Activated naive CD4-positive, alpha-beta T cell treated with anti-CD3 and anti-CD28 coated beads, Interleukin-2, amount 10 ng/mL, durations not matched to agents 7 days and 5 days (primary cell): ENCODE measurements at regions not wholly inside any gene's neighbourhood (a gene's known extent, or its start where the extent isn't known, plus 50 kb on each side); places are given as distances from the start of the nearest gene placed in this dataset.
A peak's percentile ranks its signal among the peaks of the same experiment; 100 is the strongest.

Experiments used
- CTCF ChIA-PET: fragments of 350-600 bp; sonication (Branson Sonifier 250); formaldehyde crosslinking; loops from one replicate; lab custom pipeline; 2021; ENCODE audit warnings: antibody characterized with exemption; lab: Charles Lee
- DNase-seq: peaks from one replicate; pipeline ENCODE4 v3.0.0-alpha.2; 2020
- H3K27ac Mint-ChIP-seq: one replicate; pipeline ENCODE4 v1.8.0; 2021; ENCODE audit warnings: mild to moderate bottlenecking, moderate library complexity, mixed read lengths
- H3K27me3 Mint-ChIP-seq: one replicate; pipeline ENCODE4 v1.8.0; 2021; ENCODE audit warnings: mild to moderate bottlenecking, mixed read lengths
- H3K36me3 Mint-ChIP-seq: one replicate; pipeline ENCODE4 v1.8.0; 2021; ENCODE audit warnings: mixed read lengths
- H3K4me1 Mint-ChIP-seq: one replicate; pipeline ENCODE4 v1.8.0; 2021; ENCODE audit warnings: mixed read lengths
- H3K4me3 Mint-ChIP-seq: one replicate; pipeline ENCODE4 v1.8.0; 2021; ENCODE audit warnings: mild to moderate bottlenecking, moderate library complexity, mixed read lengths
- H3K9me3 Mint-ChIP-seq: one replicate; pipeline ENCODE4 v1.8.0; 2021; ENCODE audit warnings: mixed read lengths

DNA sequence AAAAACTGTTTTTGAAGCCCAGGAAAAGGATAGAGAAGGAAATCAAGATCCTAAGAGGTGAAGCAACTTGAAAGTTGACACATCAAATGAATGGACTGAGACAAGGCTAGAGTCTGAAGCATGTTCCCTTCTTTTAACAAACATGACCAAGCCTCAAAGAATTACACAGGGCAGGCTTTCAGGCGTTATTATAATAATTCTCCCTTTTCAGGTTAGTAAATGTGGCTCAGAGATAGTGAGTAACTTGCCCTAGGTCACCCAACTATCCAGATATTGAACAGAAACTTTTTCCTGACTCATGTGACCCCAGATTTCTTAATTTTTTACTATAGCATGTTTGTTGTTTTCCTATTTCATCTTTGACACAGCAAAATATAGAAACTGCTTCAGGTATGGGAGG lies 91.7 kb downstream of the PPP1R2C start:
- Mint-ChIP-seq H3K4me3 (no peak overlapping the region), H3K27me3 (no peaks in the 10 kb centered on the region), H3K9me3 (no peaks in the 10 kb centered on the region), H3K4me1 (no peaks in the 10 kb centered on the region), H3K27ac (no peak overlapping the region), H3K36me3 (no peaks in the 10 kb centered on the region)
- DNase-seq: no peak
- CTCF ChIA-PET: no interaction called here

- Mint-ChIP-seq H3K36me3 (no peaks in the 10 kb centered on the region), H3K27me3 (no peaks in the 10 kb centered on the region), H3K4me3 (no peak overlapping the region), H3K27ac (no peak overlapping the region), H3K9me3 (no peaks in the 10 kb centered on the region), H3K4me1 (no peaks in the 10 kb centered on the region)
- CTCF ChIA-PET: no interaction called here
- DNase-seq: no peak
These were observed 93.9 kb downstream of the PPP1R2C start for GRCh38 chrX:42684065-42684464.

DNA sequence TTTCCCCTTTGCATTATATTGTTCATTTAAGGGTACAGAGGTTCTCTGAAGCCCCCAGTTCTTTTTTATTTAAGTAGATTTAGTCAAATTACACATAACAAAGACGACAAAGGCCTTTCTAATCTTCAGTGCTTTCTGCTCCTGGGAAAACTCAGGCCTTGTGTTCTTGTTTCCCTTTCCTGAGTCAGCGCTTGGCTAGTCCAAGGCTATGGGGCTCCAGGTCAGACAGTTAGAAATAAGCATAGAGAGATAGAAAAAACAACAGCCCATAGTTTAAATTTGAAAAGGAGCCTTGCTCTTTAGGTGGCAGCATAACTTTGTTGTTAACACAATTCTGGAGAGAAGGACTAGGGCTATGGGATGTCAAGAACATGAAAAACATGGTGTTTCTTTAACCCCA lies 97.3 kb downstream of the PPP1R2C start:
- Mint-ChIP-seq H3K4me3 (no peak overlapping the region), H3K27ac (no peak overlapping the region), H3K4me1 (no peaks in the 10 kb centered on the region), H3K27me3 (no peaks in the 10 kb centered on the region), H3K9me3 (no peaks in the 10 kb centered on the region), H3K36me3 (no peaks in the 10 kb centered on the region)
- CTCF ChIA-PET: no interaction called here
- no peak for DNase-seq

GRCh38 chrX:42678133-42678532 lies 99.8 kb downstream of the PPP1R2C start:
- Mint-ChIP-seq H3K36me3 (no peaks in the 10 kb centered on the region), H3K9me3 (no peaks in the 10 kb centered on the region), H3K27ac (no peak overlapping the region), H3K4me3 (no peak overlapping the region), H3K4me1 (no peaks in the 10 kb centered on the region), H3K27me3 (no peaks in the 10 kb centered on the region)
- CTCF ChIA-PET: no interaction called here
- DNase-seq: no peak

DNA sequence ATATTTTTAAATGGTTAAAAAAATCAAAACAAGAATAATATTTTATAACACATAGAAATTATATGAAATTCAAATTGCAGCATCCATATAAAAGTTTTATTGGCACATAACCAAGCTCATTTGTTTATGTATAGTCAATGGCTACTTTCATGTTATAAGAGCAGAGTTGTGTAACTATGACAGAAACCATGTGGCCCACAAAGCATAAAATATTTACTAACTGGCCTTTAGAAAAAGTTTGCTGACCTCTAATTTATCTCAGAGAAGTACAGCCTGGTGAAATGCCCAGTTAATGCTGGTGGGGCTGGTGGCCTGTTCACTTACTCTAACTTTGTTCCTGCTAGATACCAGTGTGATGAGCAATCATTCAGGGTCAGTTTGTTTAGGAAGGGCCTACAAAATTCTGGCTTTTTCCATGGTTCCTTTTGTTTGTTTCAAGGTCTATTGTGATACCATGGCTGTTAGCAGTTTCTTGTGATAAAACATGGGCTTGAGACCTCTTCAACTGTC lies 104.6 kb downstream of the PPP1R2C start:
- Mint-ChIP-seq H3K4me3 (no peak overlapping the region), H3K36me3 (no peaks in the 10 kb centered on the region)
- CTCF ChIA-PET: no interaction called here

GRCh38 chrX:42664680-42665079 lies 113.3 kb downstream of the PPP1R2C start:
- Mint-ChIP-seq H3K27ac (no peak overlapping the region), H3K9me3 (peaks cover 4% of the 10 kb centered on the region), H3K4me1 (no peaks in the 10 kb centered on the region), H3K27me3 (no peaks in the 10 kb centered on the region), H3K36me3 (peaks cover 1% of the 10 kb centered on the region), H3K4me3 (no peak overlapping the region)
- CTCF ChIA-PET: no interaction called here
- DNase-seq: no peak

More for the DNA sequence above, 104.6 kb downstream of the PPP1R2C start:
- peaks cover 2% of the 10 kb centered on the region for H3K9me3 Mint-ChIP-seq
- no peaks in the 10 kb centered on the region for H3K27me3 Mint-ChIP-seq
- H3K27ac Mint-ChIP-seq: no peak overlapping the region
- no peak for DNase-seq
- H3K4me1 Mint-ChIP-seq: no peaks in the 10 kb centered on the region

DNA sequence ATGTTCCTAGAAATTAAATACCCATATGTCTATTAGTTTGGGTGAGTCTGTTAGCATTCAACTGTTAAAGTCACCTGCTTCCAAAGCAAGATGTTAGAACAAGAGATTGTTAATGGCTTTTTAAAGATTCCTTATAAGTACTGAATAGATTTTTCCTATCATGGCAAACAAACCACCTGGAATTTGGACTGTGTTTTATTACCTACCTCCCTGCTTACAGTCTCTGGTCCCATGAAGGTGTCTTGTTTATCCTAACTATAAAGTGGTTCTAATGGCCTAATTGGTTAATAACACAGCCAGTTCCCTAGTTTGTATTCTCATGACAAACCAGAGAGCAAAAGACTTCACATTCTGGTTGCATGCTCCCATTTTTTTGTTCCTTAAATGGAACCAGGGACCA lies 149.5 kb downstream of the PPP1R2C start:
- H3K4me1 Mint-ChIP-seq: no peaks in the 10 kb centered on the region
- no peak overlapping the region for H3K4me3 Mint-ChIP-seq
- H3K27ac Mint-ChIP-seq: no peak overlapping the region
- no peaks in the 10 kb centered on the region for H3K36me3 Mint-ChIP-seq
- peaks cover 3% of the 10 kb centered on the region for H3K9me3 Mint-ChIP-seq
- H3K27me3 Mint-ChIP-seq: no peaks in the 10 kb centered on the region
- CTCF ChIA-PET: no interaction called here
- DNase-seq: no peak

DNA sequence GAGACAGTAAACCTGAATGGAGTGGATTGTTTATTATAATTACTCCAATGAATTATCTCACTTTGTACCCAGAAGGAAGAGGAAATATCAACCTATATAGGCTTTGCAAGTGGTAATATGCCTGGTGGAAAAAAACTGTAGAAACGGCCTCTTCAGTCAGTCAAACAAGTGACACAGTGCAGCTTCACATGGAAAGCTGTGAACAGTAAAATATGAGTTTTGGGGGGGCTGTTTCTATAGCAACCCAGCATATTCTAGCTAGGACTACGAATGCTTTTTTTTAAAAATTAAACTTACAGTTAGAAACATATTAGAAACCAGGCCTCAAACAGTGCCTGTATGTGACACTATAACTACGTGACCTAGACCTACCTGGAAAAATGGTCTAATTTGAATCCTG lies 150.1 kb downstream of the PPP1R2C start:
- CTCF ChIA-PET: no interaction called here
- peaks cover 3% of the 10 kb centered on the region for H3K9me3 Mint-ChIP-seq
- no peaks in the 10 kb centered on the region for H3K36me3 Mint-ChIP-seq
- no peak overlapping the region for H3K27ac Mint-ChIP-seq
- no peaks in the 10 kb centered on the region for H3K27me3 Mint-ChIP-seq
- no peaks in the 10 kb centered on the region for H3K4me1 Mint-ChIP-seq
- H3K4me3 Mint-ChIP-seq: no peak overlapping the region
- no peak for DNase-seq

DNA sequence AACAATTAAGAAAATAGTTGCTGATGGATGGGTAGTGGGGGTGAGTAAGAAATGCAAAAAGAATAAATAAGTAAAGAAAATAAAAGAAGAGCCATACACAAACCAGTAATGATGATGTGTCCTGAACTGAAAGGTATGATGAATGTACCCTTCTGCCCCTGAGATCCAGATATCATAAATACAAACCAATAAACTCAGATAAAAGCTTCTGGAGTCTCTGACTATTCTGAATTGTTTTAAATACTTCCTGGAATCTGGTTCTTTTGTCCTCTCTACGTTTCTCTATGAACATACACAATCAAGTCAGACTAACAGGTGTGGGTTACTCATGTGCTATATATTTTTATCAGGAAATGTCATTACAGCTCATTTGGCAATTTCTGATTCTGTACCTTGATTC lies 153.4 kb downstream of the PPP1R2C start:
- Mint-ChIP-seq H3K27ac (no peak overlapping the region), H3K4me3 (no peak overlapping the region), H3K9me3 (peaks cover under 1% of the 10 kb centered on the region), H3K36me3 (no peaks in the 10 kb centered on the region), H3K4me1 (no peaks in the 10 kb centered on the region), H3K27me3 (no peaks in the 10 kb centered on the region)
- CTCF ChIA-PET: no interaction called here
- no peak for DNase-seq

DNA sequence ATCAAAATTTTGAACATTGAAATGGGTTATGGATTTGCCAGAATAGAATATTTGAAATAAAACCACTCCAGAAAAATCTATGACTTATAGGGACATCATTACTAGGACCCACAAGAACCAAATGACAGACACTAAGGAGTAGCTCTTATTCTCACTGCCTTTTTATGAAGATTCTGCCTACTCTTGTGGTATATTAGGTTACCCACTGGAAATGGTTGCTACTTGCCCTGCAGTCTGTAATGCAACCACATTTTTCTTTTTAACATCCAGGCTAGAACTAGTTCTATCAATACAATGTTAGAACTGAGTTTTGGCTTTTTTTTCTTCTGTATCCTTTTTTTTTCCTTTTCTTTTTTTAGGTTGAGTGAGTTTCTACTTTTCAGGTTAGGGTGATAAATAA lies 158.9 kb downstream of the PPP1R2C start:
- CTCF ChIA-PET: no interaction called here
- no peak overlapping the region for H3K27ac Mint-ChIP-seq
- no peaks in the 10 kb centered on the region for H3K27me3 Mint-ChIP-seq
- peaks cover 11% of the 10 kb centered on the region for H3K4me1 Mint-ChIP-seq
- H3K4me3 Mint-ChIP-seq: no peak overlapping the region
- peaks cover 2% of the 10 kb centered on the region for H3K36me3 Mint-ChIP-seq
- no peaks in the 10 kb centered on the region for H3K9me3 Mint-ChIP-seq
- DNase-seq: no peak

DNA sequence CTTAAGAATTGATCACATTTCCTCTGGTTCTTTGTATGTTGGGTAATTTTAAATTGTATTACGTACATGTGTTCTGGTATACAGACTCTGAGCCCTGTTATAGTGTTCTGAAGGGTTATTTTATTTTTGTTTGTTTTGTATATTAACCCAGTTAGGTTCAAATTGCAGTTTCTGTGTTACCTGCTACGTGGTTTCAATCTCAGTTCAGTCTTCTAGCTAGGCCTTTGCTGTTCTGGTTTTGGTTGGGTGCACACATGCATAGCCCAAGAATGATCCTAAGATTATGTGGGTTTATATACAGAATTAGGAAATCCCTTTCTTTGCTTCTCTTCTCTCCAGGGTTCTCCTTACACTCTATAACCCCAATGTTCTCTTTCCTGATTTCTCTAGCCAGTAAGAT lies 161.0 kb downstream of the PPP1R2C start:
- Mint-ChIP-seq H3K36me3 (peaks cover 2% of the 10 kb centered on the region), H3K9me3 (no peaks in the 10 kb centered on the region), H3K4me3 (no peak overlapping the region), H3K27ac (no peak overlapping the region), H3K27me3 (no peaks in the 10 kb centered on the region), H3K4me1 (peaks cover 11% of the 10 kb centered on the region)
- no peak for DNase-seq
- CTCF ChIA-PET: no interaction called here

DNA sequence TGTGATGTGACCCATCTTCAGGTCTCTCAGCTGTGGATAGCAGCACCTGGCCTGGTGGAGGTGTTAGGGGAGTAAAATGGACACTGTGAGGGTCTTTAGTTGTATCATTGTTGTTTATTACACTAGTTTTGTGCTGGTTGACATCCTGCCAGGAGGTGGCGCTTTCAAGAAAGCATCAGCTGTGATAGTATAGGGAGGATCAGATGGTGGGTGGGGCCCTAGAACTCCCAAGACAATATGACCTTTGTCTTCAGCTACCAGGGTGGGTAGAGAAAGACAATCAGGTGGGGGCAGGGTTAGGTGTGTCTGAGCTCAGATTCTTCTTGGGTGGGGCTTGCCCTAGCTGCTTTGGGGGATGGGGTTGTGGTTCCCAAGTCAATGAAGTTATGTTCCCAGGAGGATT lies 162.8 kb downstream of the PPP1R2C start:
- peaks cover 2% of the 10 kb centered on the region for H3K36me3 Mint-ChIP-seq

GRCh38 chrX:42606591-42606990 lies 171.4 kb downstream of the PPP1R2C start:
- no peaks in the 10 kb centered on the region for H3K4me1 Mint-ChIP-seq
- CTCF ChIA-PET: no interaction called here
- no peaks in the 10 kb centered on the region for H3K27me3 Mint-ChIP-seq
- no peak for DNase-seq
- no peak overlapping the region for H3K27ac Mint-ChIP-seq
- no peaks in the 10 kb centered on the region for H3K9me3 Mint-ChIP-seq
- no peaks in the 10 kb centered on the region for H3K36me3 Mint-ChIP-seq
- H3K4me3 Mint-ChIP-seq: no peak overlapping the region

More for the DNA sequence above, 162.8 kb downstream of the PPP1R2C start:
- Mint-ChIP-seq H3K9me3 (no peaks in the 10 kb centered on the region), H3K4me3 (no peak overlapping the region), H3K27ac (no peak overlapping the region), H3K27me3 (no peaks in the 10 kb centered on the region), H3K4me1 (peaks cover 11% of the 10 kb centered on the region)
- CTCF ChIA-PET: no interaction called here
- peak; percentile 20 for DNase-seq

GRCh38 chrX:42604302-42604701 lies 173.7 kb downstream of the PPP1R2C start:
- no peak for DNase-seq
- H3K4me3 Mint-ChIP-seq: no peak overlapping the region
- no peaks in the 10 kb centered on the region for H3K9me3 Mint-ChIP-seq
- H3K27me3 Mint-ChIP-seq: no peaks in the 10 kb centered on the region
- no peaks in the 10 kb centered on the region for H3K36me3 Mint-ChIP-seq
- no peak overlapping the region for H3K27ac Mint-ChIP-seq
- no peaks in the 10 kb centered on the region for H3K4me1 Mint-ChIP-seq
- CTCF ChIA-PET: no interaction called here

DNA sequence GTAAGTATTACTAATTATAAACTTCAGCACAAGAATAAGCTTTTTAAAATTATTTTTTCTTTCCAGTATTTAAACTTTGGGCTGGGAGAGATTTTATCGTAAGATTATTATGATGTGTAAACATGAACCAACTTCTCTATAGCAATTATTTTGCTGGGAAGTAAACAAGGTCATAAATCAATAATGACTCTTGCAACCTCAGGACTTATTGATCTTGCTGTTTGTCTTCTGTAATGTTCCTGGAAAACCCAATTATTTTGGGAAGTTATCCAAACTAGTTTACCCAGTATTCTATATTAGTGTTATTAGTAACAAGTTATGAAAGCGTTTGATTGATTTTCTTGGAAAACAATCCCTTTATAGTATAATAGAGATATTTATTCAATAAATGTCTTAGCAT lies 174.9 kb downstream of the PPP1R2C start:
- CTCF ChIA-PET: no interaction called here
- Mint-ChIP-seq H3K27ac (no peak overlapping the region), H3K27me3 (no peaks in the 10 kb centered on the region), H3K9me3 (no peaks in the 10 kb centered on the region), H3K36me3 (no peaks in the 10 kb centered on the region), H3K4me1 (no peaks in the 10 kb centered on the region), H3K4me3 (no peak overlapping the region)
- no peak for DNase-seq

- CTCF ChIA-PET: no interaction called here
- H3K4me1 Mint-ChIP-seq: no peaks in the 10 kb centered on the region
- H3K9me3 Mint-ChIP-seq: no peaks in the 10 kb centered on the region
- no peaks in the 10 kb centered on the region for H3K36me3 Mint-ChIP-seq
- DNase-seq: no peak
- H3K4me3 Mint-ChIP-seq: no peak overlapping the region
- H3K27me3 Mint-ChIP-seq: no peaks in the 10 kb centered on the region
- no peak overlapping the region for H3K27ac Mint-ChIP-seq
These were observed 175.4 kb downstream of the PPP1R2C start for GRCh38 chrX:42602566-42602965.
